Neural cell (in vitro differentiated cells): ENCODE measurements at regions not wholly inside any gene's neighbourhood (a gene's known extent, or its start where the extent isn't known, plus 50 kb on each side); places are given as distances from the start of the nearest gene placed in this dataset.

Source experiments
- H2AFZ ChIP-seq: fragments of 200-600, 300-800 bp; sonication (generic), shearing (Covaris generic); 2 replicates; pipeline ENCODE4 v1.6.0; 2014; ENCODE audit warnings: low read depth, mild to moderate bottlenecking, antibody characterized with exemption, low read length, moderate library complexity
- H3F3A ChIP-seq: fragments of 200-600 bp; shearing (Covaris generic); 2 replicates; pipeline ENCODE4 v1.6.1; 2016; ENCODE audit warnings: mild to moderate bottlenecking, moderate library complexity, mixed read lengths, antibody characterized with exemption, low read length; ENCODE audit not compliant: insufficient read depth, poor library complexity, severe bottlenecking
- H3K27ac ChIP-seq: fragments of 200-600, 300-800 bp; sonication (generic), shearing (Covaris generic); 2 replicates; pipeline ENCODE4 v1.5.1; 2014; ENCODE audit warnings: mild to moderate bottlenecking, low read length, moderate library complexity
- H3K27me3 ChIP-seq: fragments of 300-800, 200-600 bp; sonication (generic), shearing (Covaris generic); 2 replicates; pipeline ENCODE4 v1.6.0; 2014; ENCODE audit warnings: mild to moderate bottlenecking, low read depth, low read length, moderate library complexity; ENCODE audit not compliant: insufficient read depth
- H3K36me3 ChIP-seq: fragments of 300-800, 200-600 bp; sonication (generic), shearing (Covaris generic); 2 replicates; pipeline ENCODE4 v1.5.1; 2014; ENCODE audit warnings: mild to moderate bottlenecking, antibody characterized with exemption, low read length, moderate library complexity; ENCODE audit not compliant: insufficient read depth
- H3K4me2 ChIP-seq: fragments of 300-800, 200-600 bp; sonication (generic), shearing (Covaris generic); 2 replicates; pipeline ENCODE4 v1.6.0; 2014; ENCODE audit warnings: mild to moderate bottlenecking, low read length
- H3K4me3 ChIP-seq: fragments of 300-800, 200-600 bp; sonication (generic), shearing (Covaris generic); 2 replicates; pipeline ENCODE4 v1.5.1; 2014; ENCODE audit warnings: mild to moderate bottlenecking, low read length, moderate library complexity
- H3K79me2 ChIP-seq: fragments of 200-600 bp; shearing (Covaris generic); replicated peaks from 2 replicates; pipeline ENCODE4 v1.6.0; 2014; ENCODE audit warnings: mild to moderate bottlenecking, low read length, moderate library complexity; ENCODE audit not compliant: insufficient read depth
- H3K9ac ChIP-seq: fragments of 300-800, 200-600 bp; sonication (generic), shearing (Covaris generic); 2 replicates; pipeline ENCODE4 v1.6.1; 2016; ENCODE audit warnings: mild to moderate bottlenecking, low read length, mixed read lengths
- H3K9me2 ChIP-seq: fragments of 200-600 bp; shearing (Covaris generic); 2 replicates; pipeline ENCODE4 v1.6.1; 2016; ENCODE audit warnings: mild to moderate bottlenecking, low read length, mixed read lengths; ENCODE audit not compliant: insufficient read depth
- H3K9me3 ChIP-seq: fragments of 200-600, 300-800 bp; sonication (generic), shearing (Covaris generic); 2 replicates; pipeline ENCODE4 v1.6.1; 2016; ENCODE audit warnings: mild to moderate bottlenecking, mixed run types, low read length, moderate library complexity, mixed read lengths
- H4K20me1 ChIP-seq: fragments of 200-600 bp; shearing (Covaris generic); 2 replicates; pipeline ENCODE4 v1.6.1; 2016; ENCODE audit warnings: mild to moderate bottlenecking, mixed run types; ENCODE audit not compliant: insufficient read depth
- CTCF ChIP-seq: fragments of 450-650 bp; IDR thresholded peaks from 2 replicates; pipeline ENCODE4 v1.5.1; 2014; ENCODE audit warnings: antibody characterized with exemption, mild to moderate bottlenecking, moderate library complexity; ENCODE audit not compliant: poor library complexity, severe bottlenecking
- EP300 ChIP-seq: fragments of 450-650 bp; conservative IDR thresholded peaks from 2 replicates; pipeline ENCODE4 v1.6.1; 2014; ENCODE audit warnings: antibody characterized with exemption, mild to moderate bottlenecking, moderate library complexity; ENCODE audit not compliant: poor library complexity, severe bottlenecking
- EZH2 ChIP-seq: fragments of 200-600, 300-800 bp; shearing (Covaris generic), sonication (generic); IDR thresholded peaks from 2 replicates; pipeline ENCODE4 v1.6.1; 2014; ENCODE audit warnings: antibody characterized with exemption, low read length, borderline replicate concordance, mild to moderate bottlenecking; ENCODE audit not compliant: insufficient read depth, poor library complexity, severe bottlenecking
- MXI1 ChIP-seq: fragments of 450-650 bp; conservative IDR thresholded peaks from 2 replicates; pipeline ENCODE4 v1.6.1; 2014; ENCODE audit warnings: antibody characterized with exemption, mild to moderate bottlenecking; ENCODE audit not compliant: poor library complexity, severe bottlenecking
- POLR2AphosphoS5 ChIP-seq: IDR thresholded peaks from 2 replicates; pipeline ENCODE4 v1.6.1; 2012
- RAD21 ChIP-seq: fragments of 450-650 bp; conservative IDR thresholded peaks from 2 replicates; pipeline ENCODE4 v1.6.1; 2014; ENCODE audit warnings: antibody characterized with exemption, mild to moderate bottlenecking, moderate library complexity
- REST ChIP-seq: IDR thresholded peaks from 2 replicates; pipeline ENCODE4 v1.6.1; 2012; ENCODE audit warnings: borderline replicate concordance
- SMC3 ChIP-seq: fragments of 450-650 bp; conservative IDR thresholded peaks from 2 replicates; pipeline ENCODE4 v1.6.1; 2014; ENCODE audit warnings: antibody characterized with exemption, mild to moderate bottlenecking, moderate library complexity; ENCODE audit not compliant: poor library complexity
- TAF1 ChIP-seq: IDR thresholded peaks from 2 replicates; pipeline ENCODE4 v1.6.1; 2012; ENCODE audit warnings: low read depth

GRCh38 chr13:109568339-109568818 is 218.0 kb downstream of the IRS2 start:
- no peak overlapping the region for H3K27ac ChIP-seq
- no peak for TF ChIP-seq REST
- TF ChIP-seq RAD21, result no peak
- no peak for TF ChIP-seq EP300
- no peak for TF ChIP-seq POLR2AphosphoS5
- no peak for TF ChIP-seq EZH2
- TF ChIP-seq TAF1, result no peak
- TF ChIP-seq CTCF, result no peak
- TF ChIP-seq MXI1, result no peak
- no peak for TF ChIP-seq SMC3
- no peak overlapping the region for H3K4me3 ChIP-seq
- no peaks in the 10 kb centered on the region for H3K36me3 ChIP-seq
- H3K27me3 ChIP-seq, result no peaks in the 10 kb centered on the region
- no peaks in the 10 kb centered on the region for H3F3A ChIP-seq
- no peak overlapping the region for H2AFZ ChIP-seq
- no peak overlapping the region for H3K4me2 ChIP-seq
- no peaks in the 10 kb centered on the region for H4K20me1 ChIP-seq
- no peak overlapping the region for H3K9ac ChIP-seq
- no peaks in the 10 kb centered on the region for H3K79me2 ChIP-seq
- no peaks in the 10 kb centered on the region for H3K9me3 ChIP-seq
- no peaks in the 10 kb centered on the region for H3K9me2 ChIP-seq

- no peak overlapping the region for H3K4me3 ChIP-seq
- H3K9me3 ChIP-seq, result no peaks in the 10 kb centered on the region
- H3K79me2 ChIP-seq, result no peaks in the 10 kb centered on the region
- H4K20me1 ChIP-seq, result no peaks in the 10 kb centered on the region
- H3K9me2 ChIP-seq, result no peaks in the 10 kb centered on the region
- no peak overlapping the region for H3K9ac ChIP-seq
- H2AFZ ChIP-seq, result no peak overlapping the region
- H3K4me2 ChIP-seq, result no peak overlapping the region
- H3F3A ChIP-seq, result no peaks in the 10 kb centered on the region
- no peaks in the 10 kb centered on the region for H3K27me3 ChIP-seq
- TF ChIP-seq TAF1 (no peak), EP300 (no peak), REST (no peak), RAD21 (no peak), EZH2 (no peak), CTCF (no peak), SMC3 (no peak), MXI1 (no peak), POLR2AphosphoS5 (no peak)
- no peaks in the 10 kb centered on the region for H3K36me3 ChIP-seq
- no peak overlapping the region for H3K27ac ChIP-seq
These were observed 219.1 kb downstream of the IRS2 start for GRCh38 chr13:109567315-109567714.
